ENCODE measurements at regions not wholly inside any gene's neighbourhood (a gene's known extent, or its start where the extent isn't known, plus 50 kb on each side); places are given as distances from the start of the nearest gene placed in this dataset.

GRCh38 chr13:99055281-99055680 is 77.4 kb upstream of the DOCK9 start:
- DNase-seq (ENCODE audit: low spot score): no peak

GRCh38 chr13:99055735-99056134 is 77.9 kb upstream of the DOCK9 start:
- no peak for DNase-seq (ENCODE audit: low spot score)

- no peak for DNase-seq (ENCODE audit: low spot score)
Measured at GRCh38 chr13:99056381-99057014, 78.6 kb upstream of the DOCK9 start.

GRCh38 chr13:99057310-99057975 is 79.6 kb upstream of the DOCK9 start:
- no peak for DNase-seq (ENCODE audit: low spot score)

GRCh38 chr13:99058527-99059495 is 80.9 kb upstream of the DOCK9 start:
- no peak for DNase-seq (ENCODE audit: low spot score)

GRCh38 chr13:99059498-99060075 is 81.7 kb upstream of the DOCK9 start:
- no peak for DNase-seq (ENCODE audit: low spot score)

- no peak for DNase-seq (ENCODE audit: low spot score)
Measured at GRCh38 chr13:99061411-99061810, 83.5 kb upstream of the DOCK9 start.

GRCh38 chr13:99062593-99062992 is 84.7 kb upstream of the DOCK9 start:
- no peak for DNase-seq (ENCODE audit: low spot score)

GRCh38 chr13:99063178-99063577 is 85.3 kb upstream of the DOCK9 start:
- DNase-seq (ENCODE audit: low spot score): no peak

- no peak for DNase-seq (ENCODE audit: low spot score)
Measured at GRCh38 chr13:99063952-99064351, 86.1 kb upstream of the DOCK9 start.

GRCh38 chr13:99064624-99065234 is 86.9 kb upstream of the DOCK9 start:
- no peak for DNase-seq (ENCODE audit: low spot score)

GRCh38 chr13:99065235-99066015 is 87.6 kb upstream of the DOCK9 start:
- DNase-seq (ENCODE audit: low spot score): no peak

GRCh38 chr13:99066219-99066618 is 88.4 kb upstream of the DOCK9 start:
- no peak for DNase-seq (ENCODE audit: low spot score)

GRCh38 chr13:99067159-99067985 is 89.5 kb upstream of the DOCK9 start:
- DNase-seq (ENCODE audit: low spot score): no peak

GRCh38 chr13:99071211-99071610 is 93.3 kb upstream of the DOCK9 start:
- no peak for DNase-seq (ENCODE audit: low spot score)

GRCh38 chr13:99071666-99072065 is 93.8 kb upstream of the DOCK9 start:
- no peak for DNase-seq (ENCODE audit: low spot score)

- no peak for DNase-seq (ENCODE audit: low spot score)
Measured at GRCh38 chr13:99072356-99072755, 94.5 kb upstream of the DOCK9 start.

GRCh38 chr13:99072941-99073340 is 95.1 kb upstream of the DOCK9 start:
- DNase-seq (ENCODE audit: low spot score): no peak

GRCh38 chr13:99074693-99075092 is 96.8 kb upstream of the DOCK9 start:
- DNase-seq (ENCODE audit: low spot score): no peak
